SK-N-DZ (cell line): ENCODE measurements at regions not wholly inside any gene's neighbourhood (a gene's known extent, or its start where the extent isn't known, plus 50 kb on each side); places are given as distances from the start of the nearest gene placed in this dataset.

Source experiments
- DNase-seq: peaks from one replicate; pipeline ENCODE4 v3.0.0-alpha.2; 2015; ENCODE audit warnings: low spot score

GRCh38 chr4:14681330-14681729 is 321.0 kb upstream of the CPEB2 start:
- DNase-seq: peak; percentile 3

- no peak for DNase-seq
Measured at GRCh38 chr4:14693728-14694127, 308.6 kb upstream of the CPEB2 start.

GRCh38 chr4:14695095-14695845 is 307.0 kb upstream of the CPEB2 start:
- DNase-seq: no peak

GRCh38 chr4:14700083-14700482 is 302.2 kb upstream of the CPEB2 start:
- no peak for DNase-seq

GRCh38 chr4:14700544-14700943 is 301.7 kb upstream of the CPEB2 start:
- no peak for DNase-seq

- no peak for DNase-seq
Measured at GRCh38 chr4:14701389-14701788, 300.9 kb upstream of the CPEB2 start.

GRCh38 chr4:14701896-14702295 is 300.4 kb upstream of the CPEB2 start:
- DNase-seq: no peak

- DNase-seq: no peak
Measured at GRCh38 chr4:14708574-14708973, 293.7 kb upstream of the CPEB2 start.

GRCh38 chr4:14711259-14711658 is 291.0 kb upstream of the CPEB2 start:
- no peak for DNase-seq

- DNase-seq: no peak
Measured at GRCh38 chr4:14716691-14717090, 285.6 kb upstream of the CPEB2 start.

GRCh38 chr4:14719053-14719452 is 283.2 kb upstream of the CPEB2 start:
- no peak for DNase-seq

- no peak for DNase-seq
Measured at GRCh38 chr4:14726441-14726840, 275.8 kb upstream of the CPEB2 start.

- no peak for DNase-seq
Measured at GRCh38 chr4:14726877-14727361, 275.4 kb upstream of the CPEB2 start.

- DNase-seq: no peak
Measured at GRCh38 chr4:14729282-14730000, 272.8 kb upstream of the CPEB2 start.

GRCh38 chr4:14742054-14742453 is 260.2 kb upstream of the CPEB2 start:
- DNase-seq: no peak

GRCh38 chr4:14743172-14743571 is 259.1 kb upstream of the CPEB2 start:
- DNase-seq: no peak

GRCh38 chr4:14743601-14744000 is 258.7 kb upstream of the CPEB2 start:
- DNase-seq: no peak

- no peak for DNase-seq
Measured at GRCh38 chr4:14744346-14744745, 257.9 kb upstream of the CPEB2 start.

GRCh38 chr4:14749910-14750309 is 252.4 kb upstream of the CPEB2 start:
- DNase-seq: peak; percentile 12

- no peak for DNase-seq
Measured at GRCh38 chr4:14752341-14753046, 249.8 kb upstream of the CPEB2 start.

- no peak for DNase-seq
Measured at GRCh38 chr4:14767142-14767541, 235.1 kb upstream of the CPEB2 start.

GRCh38 chr4:14768449-14768848 is 233.8 kb upstream of the CPEB2 start:
- no peak for DNase-seq
